ENCODE measurements at regions not wholly inside any gene's neighbourhood (a gene's known extent, or its start where the extent isn't known, plus 50 kb on each side); places are given as distances from the start of the nearest gene placed in this dataset.
"Not testable (repeated sequence)": the region's sequence is repeated elsewhere in the genome, so short reads cannot be mapped to it uniquely, and the experiment has no call there.

DNA sequence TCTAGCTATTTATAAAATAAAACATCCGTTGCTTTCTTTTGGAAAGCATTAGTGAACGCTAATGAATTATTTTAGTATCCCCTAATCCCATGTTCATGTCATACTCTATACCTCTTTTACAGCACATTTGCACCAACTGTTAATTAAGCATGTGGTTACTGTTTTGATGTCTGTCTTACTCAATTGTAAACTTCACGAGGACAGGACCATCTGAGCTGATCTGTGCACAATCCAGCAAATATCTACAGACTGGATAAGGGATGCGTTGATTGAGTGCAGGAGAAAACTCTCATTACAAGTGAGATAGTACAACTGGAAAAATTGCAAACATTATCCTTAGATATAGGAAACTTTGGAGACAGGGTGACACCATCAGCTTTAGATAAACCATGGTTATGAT lies 201.1 kb downstream of the PCDH20 start:
- DNase-seq = no peak

GRCh38 chr13:61205898-61206297 lies 209.8 kb downstream of the PCDH20 start:
- DNase-seq = not testable (repeated sequence)

GRCh38 chr13:61204025-61204424 lies 211.6 kb downstream of the PCDH20 start:
- no peak for DNase-seq

DNA sequence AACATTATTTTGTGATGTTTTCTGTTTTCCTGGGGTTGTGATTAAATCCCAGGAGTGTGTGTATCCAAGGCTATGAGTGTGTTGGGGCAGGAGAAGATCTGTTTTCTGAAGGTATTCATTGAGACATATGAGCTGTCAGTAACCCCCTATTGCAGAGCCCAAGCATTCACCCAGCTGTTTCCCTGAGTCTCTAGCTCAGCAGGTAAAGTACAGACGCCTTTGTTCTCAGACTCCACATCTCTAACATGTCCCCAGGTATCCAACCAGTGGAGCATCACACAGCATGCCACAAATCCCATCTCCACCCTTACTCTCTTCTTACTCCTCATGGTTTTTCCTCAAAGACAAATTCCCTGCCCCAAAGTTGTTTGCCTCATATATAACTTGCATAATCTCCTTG lies 213.6 kb downstream of the PCDH20 start:
- no peak for DNase-seq

DNA sequence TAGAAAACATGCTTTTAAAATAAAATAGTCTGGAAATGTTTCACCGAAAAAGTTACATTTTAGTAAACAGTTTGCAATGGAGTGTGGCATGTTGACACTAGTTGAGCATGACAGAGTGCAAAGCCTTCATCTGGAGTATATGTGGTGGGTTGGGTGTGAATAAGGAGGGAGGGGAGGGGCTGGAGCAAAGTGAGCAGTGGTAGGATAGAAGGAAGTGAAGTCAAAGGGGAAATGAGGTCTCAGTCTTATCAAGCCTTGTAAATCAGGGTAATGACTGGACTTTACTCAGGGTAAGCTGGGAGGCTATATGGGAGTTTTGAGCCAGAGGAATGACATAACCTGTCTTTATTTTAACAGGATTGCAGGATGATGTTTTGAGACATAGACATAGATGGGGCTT lies 222.8 kb downstream of the PCDH20 start:
- no peak for DNase-seq

DNA sequence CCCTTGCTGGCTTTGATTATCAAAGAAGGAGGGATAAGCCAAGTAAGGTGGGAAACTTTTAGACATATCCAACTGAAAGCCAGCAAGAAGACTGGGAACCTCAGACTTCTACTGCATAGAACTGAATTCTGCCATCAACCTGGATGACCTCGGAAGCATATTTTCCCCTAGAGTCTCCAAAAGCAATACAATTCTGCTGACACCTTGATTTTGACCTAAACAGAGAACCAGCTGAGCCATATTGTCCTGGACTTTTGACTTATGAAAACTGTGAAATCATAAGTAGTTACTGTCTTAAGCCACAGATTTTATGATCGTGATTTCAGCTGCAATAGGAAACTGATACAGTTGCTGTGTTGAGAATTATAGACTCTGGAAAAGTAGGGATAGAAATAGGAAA lies 227.6 kb downstream of the PCDH20 start:
- no peak for DNase-seq

DNA sequence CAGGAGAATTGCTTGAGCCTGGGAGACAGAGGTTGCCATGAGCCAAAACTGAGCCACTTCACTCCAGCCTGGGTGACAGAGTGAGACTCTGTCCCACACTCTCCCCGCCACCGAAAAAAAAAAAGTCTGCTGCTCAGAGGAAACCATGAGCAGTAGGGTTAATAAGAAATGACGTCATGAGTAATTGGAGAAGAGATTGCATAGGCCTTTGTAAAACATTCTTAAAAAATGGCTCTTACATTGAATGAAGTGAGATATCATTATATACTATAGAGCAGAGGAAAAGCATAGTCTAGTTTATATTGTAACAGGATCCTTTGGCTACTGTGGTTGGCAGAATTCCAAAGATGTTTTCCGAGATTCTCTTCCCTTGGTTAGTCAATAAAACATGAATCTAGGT lies 228.2 kb downstream of the PCDH20 start:
- DNase-seq = no peak

- no peak for DNase-seq
Observed at GRCh38 chr13:61183670-61184069, 232.0 kb downstream of the PCDH20 start.

DNA sequence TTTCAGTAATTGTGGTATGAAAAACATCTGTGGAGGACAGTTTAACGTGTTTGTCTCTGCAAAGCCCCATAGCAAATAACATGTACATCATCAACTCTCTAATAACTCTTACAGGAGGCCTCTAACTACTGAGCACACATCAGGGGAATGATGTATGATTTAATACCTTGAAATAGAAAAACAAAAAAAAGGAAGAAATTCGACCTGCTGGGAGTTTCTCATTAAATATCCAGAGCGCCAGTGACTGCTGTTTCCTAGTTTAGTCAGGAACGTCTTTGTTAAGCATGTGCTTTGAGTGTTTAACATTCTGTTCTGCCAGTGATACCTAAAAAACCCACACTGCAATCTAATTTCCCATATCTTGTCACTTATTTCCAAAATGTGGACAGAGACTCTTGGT lies 235.4 kb downstream of the PCDH20 start:
- DNase-seq = no peak

GRCh38 chr13:61179741-61180140 lies 235.9 kb downstream of the PCDH20 start:
- no peak for DNase-seq

DNA sequence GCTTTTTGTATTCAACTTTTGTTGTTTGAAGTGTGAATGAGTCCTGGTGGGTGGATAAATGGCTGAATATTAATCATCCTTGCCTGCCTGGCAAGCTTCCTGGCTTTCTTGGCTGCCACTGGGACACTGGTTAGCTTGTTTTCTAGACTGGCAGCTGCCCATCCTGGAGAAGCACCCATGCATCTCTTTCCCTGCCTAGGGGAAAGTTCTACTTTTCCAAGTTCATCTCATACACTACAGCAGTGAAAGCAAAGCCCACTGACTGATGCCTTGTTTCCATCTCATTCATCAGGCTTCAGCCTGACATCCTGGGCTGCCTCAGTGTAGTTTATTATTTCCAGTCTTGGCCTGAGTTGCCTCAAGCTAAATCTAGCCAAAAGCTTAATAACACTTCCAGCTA lies 244.8 kb downstream of the PCDH20 start:
- DNase-seq = no peak

- DNase-seq = no peak
Observed at GRCh38 chr13:61162636-61163035, 253.0 kb downstream of the PCDH20 start.

DNA sequence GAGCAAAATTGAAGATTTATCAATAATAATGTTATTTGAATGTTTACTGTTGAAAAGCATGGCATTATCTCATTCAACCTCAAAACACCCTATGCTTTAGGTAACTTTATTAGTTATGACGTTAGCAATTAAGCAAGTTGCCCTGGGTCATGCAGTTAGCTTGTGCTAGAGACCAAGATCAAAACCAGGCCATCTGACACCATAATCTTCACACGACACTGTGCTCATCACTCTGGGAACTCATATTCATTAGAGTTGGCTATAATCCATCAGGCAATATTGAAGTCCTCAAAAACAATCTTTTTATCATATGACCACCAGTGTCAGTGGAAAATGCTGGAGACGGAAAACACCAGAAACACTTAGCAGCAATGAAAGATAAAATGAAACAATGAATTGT lies 253.5 kb downstream of the PCDH20 start:
- no peak for DNase-seq

DNA sequence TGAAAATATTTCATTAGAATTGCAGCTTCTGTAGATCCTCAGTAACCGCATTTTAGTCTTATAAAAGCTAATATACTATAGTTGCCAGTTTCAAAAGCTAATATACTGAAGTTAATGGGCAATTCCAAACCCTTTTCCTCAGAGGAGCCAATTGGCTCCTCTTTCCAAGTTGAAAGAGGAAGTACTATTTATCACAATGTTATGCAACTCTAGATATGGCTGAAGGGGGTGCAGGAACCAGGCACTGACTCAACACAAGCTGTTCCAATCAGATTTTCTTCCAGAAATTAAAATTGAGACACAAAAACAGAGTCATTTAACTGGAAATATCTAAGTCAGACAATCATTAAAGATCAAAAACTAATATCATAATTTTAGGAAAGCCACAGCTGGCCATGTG lies 258.9 kb downstream of the PCDH20 start:
- no peak for DNase-seq

GRCh38 chr13:61151062-61151461 lies 264.6 kb downstream of the PCDH20 start:
- no peak for DNase-seq

DNA sequence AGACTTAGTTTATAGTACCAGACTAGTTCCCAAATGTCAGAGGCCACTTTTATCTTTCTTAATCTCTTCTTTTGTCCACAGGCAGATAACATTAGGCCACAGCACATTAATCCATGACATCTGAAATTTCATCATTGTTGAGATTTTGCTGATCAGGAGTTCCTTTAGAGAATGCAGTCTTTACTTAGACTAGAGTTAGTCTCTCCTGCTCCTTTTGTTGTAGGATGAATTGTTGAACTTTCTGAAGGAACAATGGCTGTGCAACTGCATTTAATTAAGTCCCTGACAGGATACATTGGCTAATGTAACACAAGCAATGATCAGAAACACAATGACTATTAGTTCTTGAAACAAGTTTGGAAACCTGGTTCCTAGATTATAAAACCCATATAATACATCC lies 266.3 kb downstream of the PCDH20 start:
- no peak for DNase-seq

- no peak for DNase-seq
Observed at GRCh38 chr13:61148691-61149315, 266.8 kb downstream of the PCDH20 start.

DNA sequence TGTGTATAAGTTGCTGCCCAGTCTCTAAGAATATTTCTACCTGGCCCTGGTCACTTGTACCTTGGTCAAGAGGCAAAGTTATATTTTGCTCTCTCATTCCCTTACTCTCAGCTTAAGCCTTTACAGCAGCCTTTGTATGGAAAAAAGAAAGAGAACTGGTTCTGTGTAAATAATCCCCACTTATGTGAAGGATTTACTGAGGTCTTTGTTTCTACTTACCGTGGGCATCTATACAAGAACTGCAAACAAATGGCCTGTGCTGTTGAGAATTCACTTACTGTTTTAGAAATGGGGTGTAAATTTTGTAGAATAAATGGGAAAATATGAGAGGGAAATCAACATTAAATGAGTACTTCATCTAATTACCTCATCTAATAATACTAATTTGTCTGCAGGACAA lies 267.4 kb downstream of the PCDH20 start:
- no peak for DNase-seq

DNA sequence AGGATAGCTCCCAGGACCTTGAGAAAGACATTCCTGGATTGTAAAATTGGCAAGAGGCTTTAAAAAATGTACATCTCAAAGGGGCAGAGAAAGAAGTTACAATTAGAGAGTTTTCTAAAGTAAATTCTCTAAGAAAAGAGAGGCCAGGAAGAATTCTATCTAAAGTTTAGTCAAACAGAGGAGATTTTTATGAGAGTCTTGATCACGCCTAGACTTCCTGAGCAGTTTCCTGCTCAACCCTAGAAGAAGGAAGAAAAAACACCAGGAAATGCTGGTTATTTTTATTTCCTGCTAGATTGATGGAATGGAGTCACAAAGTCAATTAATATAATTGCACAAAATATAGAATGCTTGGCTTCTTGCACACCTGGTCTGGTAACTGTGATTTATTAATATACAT lies 269.1 kb downstream of the PCDH20 start:
- no peak for DNase-seq

- DNase-seq = no peak
Observed at GRCh38 chr13:61146158-61146557, 269.5 kb downstream of the PCDH20 start.

DNA sequence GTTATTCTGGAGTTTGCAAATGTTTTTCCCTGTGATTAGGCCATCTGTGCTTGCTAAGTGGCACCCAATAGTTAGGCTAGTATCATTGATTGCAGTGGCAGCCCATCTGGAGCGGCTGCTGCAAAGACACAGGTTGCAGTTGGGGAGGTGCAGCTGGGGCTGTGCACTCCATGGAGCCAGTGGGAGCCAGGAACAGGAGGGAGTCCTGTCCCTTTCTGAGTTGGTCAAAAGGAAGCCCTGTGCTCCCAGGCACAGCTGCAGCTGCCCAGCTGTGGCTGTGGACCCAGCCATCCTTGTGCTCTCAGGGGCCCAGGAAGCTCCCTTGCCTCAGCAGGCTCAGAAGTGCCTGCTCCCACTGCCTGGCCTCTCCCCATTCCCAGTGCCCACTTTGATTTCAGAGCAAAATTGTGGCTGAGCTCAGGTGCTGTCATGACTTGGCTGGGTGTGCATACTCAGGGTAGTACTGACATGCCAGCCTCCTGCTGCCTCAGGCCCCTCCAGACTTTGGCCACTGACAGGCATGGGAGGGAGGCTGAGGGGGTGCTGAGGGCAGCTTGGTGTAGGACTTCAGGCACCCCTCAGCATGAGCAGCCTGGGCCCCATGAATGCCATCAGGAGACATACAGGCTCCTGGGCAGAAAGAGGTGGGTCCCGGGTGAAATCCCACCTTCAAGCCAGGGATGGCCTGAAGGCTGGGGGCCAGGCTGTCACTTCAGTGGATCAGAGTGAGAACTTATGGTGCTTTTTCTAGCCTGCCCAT lies 270.6 kb downstream of the PCDH20 start:
- no peak for DNase-seq

DNA sequence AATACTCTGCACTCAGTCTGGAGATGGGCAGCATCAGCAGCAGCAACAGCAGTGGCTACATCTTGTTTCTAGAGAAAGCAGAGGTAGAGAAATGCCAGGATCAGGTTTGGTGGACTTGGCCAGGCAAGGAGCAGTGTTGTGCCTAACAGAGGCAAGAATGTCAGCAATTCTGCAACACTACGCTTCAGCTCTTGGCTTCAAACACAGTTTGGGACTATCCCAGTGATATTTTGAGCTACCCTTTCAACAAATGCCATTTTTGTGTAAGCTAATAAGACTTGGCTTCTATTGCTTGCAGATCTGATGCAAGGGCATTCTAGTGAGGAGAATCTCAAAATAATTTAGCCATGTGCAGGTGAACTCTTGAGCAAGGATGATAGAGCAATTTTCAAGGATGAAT lies 271.3 kb downstream of the PCDH20 start:
- no peak for DNase-seq

GRCh38 chr13:61142506-61142905 lies 273.1 kb downstream of the PCDH20 start:
- DNase-seq = no peak

GRCh38 chr13:61138857-61139256 lies 276.8 kb downstream of the PCDH20 start:
- DNase-seq = no peak

DNA sequence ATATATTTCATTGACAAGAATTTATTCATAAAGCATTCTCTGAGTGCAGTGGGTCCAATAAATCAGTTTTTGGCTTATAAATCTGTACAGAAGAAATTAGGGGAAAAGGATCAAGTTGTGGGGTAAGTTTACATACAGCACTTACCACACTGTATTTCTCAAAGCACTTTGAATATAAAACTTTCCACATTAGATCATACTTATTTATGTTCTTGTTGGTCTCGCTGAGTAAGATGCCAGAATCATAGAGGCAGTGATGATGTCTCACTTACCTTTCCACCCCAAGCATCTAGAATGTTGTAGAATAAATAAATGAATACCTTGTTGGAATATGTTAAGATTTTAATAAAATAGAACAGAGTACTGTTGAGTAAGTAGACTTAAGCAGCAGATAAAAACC lies 279.1 kb downstream of the PCDH20 start:
- no peak for DNase-seq
